GM12878 (cell line): ENCODE measurements at regions not wholly inside any gene's neighbourhood (a gene's known extent, or its start where the extent isn't known, plus 50 kb on each side); places are given as distances from the start of the nearest gene placed in this dataset.
"Not testable (repeated sequence)": the region's sequence is repeated elsewhere in the genome, so short reads cannot be mapped to it uniquely, and the experiment has no call there.

ENCODE experiments used
- BRCA1 ChIP-seq: IDR thresholded peaks from 2 replicates; pipeline ENCODE4 v1.6.1; 2011; ENCODE audit warnings: low read depth, low read length, improper control_type of control experiment
- EZH2 ChIP-seq: IDR thresholded peaks from 2 replicates; pipeline ENCODE4 v1.6.1; 2012; ENCODE audit warnings: low read depth, mild to moderate bottlenecking, control low read depth, inconsistent platforms, low read length, borderline replicate concordance; ENCODE audit not compliant: control insufficient read depth
- FOXK2 ChIP-seq: fragments of 450-650 bp; IDR thresholded peaks from 2 replicates; pipeline ENCODE4 v1.6.1; 2017; ENCODE audit warnings: mild to moderate bottlenecking, moderate library complexity
- JUND ChIP-seq: IDR thresholded peaks from 2 replicates; pipeline ENCODE4 v1.6.1; 2012; ENCODE audit warnings: low read depth, mild to moderate bottlenecking, low read length, improper control_type of control experiment, moderate library complexity
- NR2F1 ChIP-seq: fragments of 450-650 bp; conservative IDR thresholded peaks from 2 replicates; pipeline ENCODE4 v1.6.1; 2017; ENCODE audit warnings: mild to moderate bottlenecking
- PAX5 ChIP-seq: IDR thresholded peaks from 2 replicates; pipeline ENCODE4 v1.6.1; 2011; ENCODE audit warnings: low read depth, low read length, borderline replicate concordance
- PAX8 ChIP-seq: fragments of 450-650 bp; IDR thresholded peaks from 2 replicates; pipeline ENCODE4 v1.6.1; 2017; ENCODE audit warnings: mild to moderate bottlenecking, moderate library complexity
- POLR2A ChIP-seq: IDR thresholded peaks from 2 replicates; pipeline ENCODE4 v1.6.1; 2011; ENCODE audit warnings: low read depth, mild to moderate bottlenecking, low read length
- SUZ12 ChIP-seq: fragments of 200-600 bp; sonication (generic); IDR thresholded peaks from one replicate; pipeline ENCODE4 v1.6.1; 2018; ENCODE audit warnings: antibody characterized with exemption, mild to moderate bottlenecking; ENCODE audit not compliant: unreplicated experiment
- ZNF274 ChIP-seq: IDR thresholded peaks from one replicate; pipeline ENCODE4 v1.8.0; 2011; ENCODE audit not compliant: insufficient read length, insufficient read depth
- ZZZ3 ChIP-seq: IDR thresholded peaks from 2 replicates; pipeline ENCODE4 v1.6.1; 2011; ENCODE audit warnings: low read depth; ENCODE audit not compliant: control insufficient read depth, insufficient read length
- TF ChIP-seq, protein P1 (sequence below): fragments of 450-650 bp; IDR thresholded peaks from 2 replicates; pipeline ENCODE4 v1.6.1; 2017; ENCODE audit warnings: antibody characterized with exemption, mild to moderate bottlenecking, moderate library complexity
- TF ChIP-seq, protein P2 (sequence below), 3 experiments: IDR thresholded peaks in 2 of 3; conservative IDR thresholded peaks in 1 of 3; 2 replicates each; pipeline ENCODE4 v1.5.1; 2011; ENCODE audit warnings: low read depth in 3 of 3, low read length in 3 of 3, mild to moderate bottlenecking in 3 of 3, control low read depth in 2 of 3, moderate library complexity in 2 of 3, inconsistent platforms in 1 of 3, mixed read lengths in 1 of 3; ENCODE audit not compliant: control insufficient read depth in 2 of 3, insufficient read depth in 1 of 3; ENCODE audit errors: extremely low read depth in 1 of 3
- TF ChIP-seq, protein P3 (sequence below): IDR thresholded peaks from 2 replicates; pipeline ENCODE4 v1.6.1; 2012; ENCODE audit warnings: mild to moderate bottlenecking, low read depth, low read length

DNA sequence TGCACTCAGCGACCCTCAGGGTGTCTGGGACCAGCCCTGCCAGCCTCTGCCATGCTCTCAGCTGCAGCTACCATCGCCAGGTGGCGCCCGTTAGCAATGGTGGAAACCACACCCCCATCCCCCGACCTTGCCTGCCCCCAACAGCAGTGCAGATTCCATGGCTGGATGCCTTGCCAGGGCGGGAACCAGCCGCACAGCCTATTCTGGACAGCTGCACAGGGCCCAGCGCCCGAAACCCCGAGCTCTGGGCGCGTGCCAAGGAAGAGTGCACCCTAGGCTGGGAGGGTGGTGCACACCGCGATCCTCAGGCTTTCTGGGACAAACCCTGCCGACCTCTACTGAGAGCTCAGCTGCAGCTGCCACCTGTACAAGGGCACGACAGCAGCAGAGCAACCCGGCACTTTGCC lies 88.1 kb downstream of the POTEG start:
- TF ChIP-seq SUZ12, ZNF274, JUND, NR2F1, BRCA1, PAX8, PAX5, POLR2A, ZZZ3, EZH2, FOXK2: not testable (repeated sequence)
- TF ChIP-seq, protein P1, sequence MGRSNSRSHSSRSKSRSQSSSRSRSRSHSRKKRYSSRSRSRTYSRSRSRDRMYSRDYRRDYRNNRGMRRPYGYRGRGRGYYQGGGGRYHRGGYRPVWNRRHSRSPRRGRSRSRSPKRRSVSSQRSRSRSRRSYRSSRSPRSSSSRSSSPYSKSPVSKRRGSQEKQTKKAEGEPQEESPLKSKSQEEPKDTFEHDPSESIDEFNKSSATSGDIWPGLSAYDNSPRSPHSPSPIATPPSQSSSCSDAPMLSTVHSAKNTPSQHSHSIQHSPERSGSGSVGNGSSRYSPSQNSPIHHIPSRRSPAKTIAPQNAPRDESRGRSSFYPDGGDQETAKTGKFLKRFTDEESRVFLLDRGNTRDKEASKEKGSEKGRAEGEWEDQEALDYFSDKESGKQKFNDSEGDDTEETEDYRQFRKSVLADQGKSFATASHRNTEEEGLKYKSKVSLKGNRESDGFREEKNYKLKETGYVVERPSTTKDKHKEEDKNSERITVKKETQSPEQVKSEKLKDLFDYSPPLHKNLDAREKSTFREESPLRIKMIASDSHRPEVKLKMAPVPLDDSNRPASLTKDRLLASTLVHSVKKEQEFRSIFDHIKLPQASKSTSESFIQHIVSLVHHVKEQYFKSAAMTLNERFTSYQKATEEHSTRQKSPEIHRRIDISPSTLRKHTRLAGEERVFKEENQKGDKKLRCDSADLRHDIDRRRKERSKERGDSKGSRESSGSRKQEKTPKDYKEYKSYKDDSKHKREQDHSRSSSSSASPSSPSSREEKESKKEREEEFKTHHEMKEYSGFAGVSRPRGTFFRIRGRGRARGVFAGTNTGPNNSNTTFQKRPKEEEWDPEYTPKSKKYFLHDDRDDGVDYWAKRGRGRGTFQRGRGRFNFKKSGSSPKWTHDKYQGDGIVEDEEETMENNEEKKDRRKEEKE = not testable (repeated sequence)
- TF ChIP-seq, protein P2, sequence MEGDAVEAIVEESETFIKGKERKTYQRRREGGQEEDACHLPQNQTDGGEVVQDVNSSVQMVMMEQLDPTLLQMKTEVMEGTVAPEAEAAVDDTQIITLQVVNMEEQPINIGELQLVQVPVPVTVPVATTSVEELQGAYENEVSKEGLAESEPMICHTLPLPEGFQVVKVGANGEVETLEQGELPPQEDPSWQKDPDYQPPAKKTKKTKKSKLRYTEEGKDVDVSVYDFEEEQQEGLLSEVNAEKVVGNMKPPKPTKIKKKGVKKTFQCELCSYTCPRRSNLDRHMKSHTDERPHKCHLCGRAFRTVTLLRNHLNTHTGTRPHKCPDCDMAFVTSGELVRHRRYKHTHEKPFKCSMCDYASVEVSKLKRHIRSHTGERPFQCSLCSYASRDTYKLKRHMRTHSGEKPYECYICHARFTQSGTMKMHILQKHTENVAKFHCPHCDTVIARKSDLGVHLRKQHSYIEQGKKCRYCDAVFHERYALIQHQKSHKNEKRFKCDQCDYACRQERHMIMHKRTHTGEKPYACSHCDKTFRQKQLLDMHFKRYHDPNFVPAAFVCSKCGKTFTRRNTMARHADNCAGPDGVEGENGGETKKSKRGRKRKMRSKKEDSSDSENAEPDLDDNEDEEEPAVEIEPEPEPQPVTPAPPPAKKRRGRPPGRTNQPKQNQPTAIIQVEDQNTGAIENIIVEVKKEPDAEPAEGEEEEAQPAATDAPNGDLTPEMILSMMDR (IDR thresholded peaks at IDR 0.05 in 2 of 3, conservative IDR thresholded peaks at IDR 0.05 in 1 of 3; ENCODE audit: control insufficient read depth in 2 of 3, extremely low read depth in 1 of 3, insufficient read depth in 1 of 3, low read depth in 3 of 3, low read length in 3 of 3) = not testable (repeated sequence)
- TF ChIP-seq, protein P3, sequence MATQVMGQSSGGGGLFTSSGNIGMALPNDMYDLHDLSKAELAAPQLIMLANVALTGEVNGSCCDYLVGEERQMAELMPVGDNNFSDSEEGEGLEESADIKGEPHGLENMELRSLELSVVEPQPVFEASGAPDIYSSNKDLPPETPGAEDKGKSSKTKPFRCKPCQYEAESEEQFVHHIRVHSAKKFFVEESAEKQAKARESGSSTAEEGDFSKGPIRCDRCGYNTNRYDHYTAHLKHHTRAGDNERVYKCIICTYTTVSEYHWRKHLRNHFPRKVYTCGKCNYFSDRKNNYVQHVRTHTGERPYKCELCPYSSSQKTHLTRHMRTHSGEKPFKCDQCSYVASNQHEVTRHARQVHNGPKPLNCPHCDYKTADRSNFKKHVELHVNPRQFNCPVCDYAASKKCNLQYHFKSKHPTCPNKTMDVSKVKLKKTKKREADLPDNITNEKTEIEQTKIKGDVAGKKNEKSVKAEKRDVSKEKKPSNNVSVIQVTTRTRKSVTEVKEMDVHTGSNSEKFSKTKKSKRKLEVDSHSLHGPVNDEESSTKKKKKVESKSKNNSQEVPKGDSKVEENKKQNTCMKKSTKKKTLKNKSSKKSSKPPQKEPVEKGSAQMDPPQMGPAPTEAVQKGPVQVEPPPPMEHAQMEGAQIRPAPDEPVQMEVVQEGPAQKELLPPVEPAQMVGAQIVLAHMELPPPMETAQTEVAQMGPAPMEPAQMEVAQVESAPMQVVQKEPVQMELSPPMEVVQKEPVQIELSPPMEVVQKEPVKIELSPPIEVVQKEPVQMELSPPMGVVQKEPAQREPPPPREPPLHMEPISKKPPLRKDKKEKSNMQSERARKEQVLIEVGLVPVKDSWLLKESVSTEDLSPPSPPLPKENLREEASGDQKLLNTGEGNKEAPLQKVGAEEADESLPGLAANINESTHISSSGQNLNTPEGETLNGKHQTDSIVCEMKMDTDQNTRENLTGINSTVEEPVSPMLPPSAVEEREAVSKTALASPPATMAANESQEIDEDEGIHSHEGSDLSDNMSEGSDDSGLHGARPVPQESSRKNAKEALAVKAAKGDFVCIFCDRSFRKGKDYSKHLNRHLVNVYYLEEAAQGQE = not testable (repeated sequence)
